ENCODE measurements at regions not wholly inside any gene's neighbourhood (a gene's known extent, or its start where the extent isn't known, plus 50 kb on each side); places are given as distances from the start of the nearest gene placed in this dataset.

DNA sequence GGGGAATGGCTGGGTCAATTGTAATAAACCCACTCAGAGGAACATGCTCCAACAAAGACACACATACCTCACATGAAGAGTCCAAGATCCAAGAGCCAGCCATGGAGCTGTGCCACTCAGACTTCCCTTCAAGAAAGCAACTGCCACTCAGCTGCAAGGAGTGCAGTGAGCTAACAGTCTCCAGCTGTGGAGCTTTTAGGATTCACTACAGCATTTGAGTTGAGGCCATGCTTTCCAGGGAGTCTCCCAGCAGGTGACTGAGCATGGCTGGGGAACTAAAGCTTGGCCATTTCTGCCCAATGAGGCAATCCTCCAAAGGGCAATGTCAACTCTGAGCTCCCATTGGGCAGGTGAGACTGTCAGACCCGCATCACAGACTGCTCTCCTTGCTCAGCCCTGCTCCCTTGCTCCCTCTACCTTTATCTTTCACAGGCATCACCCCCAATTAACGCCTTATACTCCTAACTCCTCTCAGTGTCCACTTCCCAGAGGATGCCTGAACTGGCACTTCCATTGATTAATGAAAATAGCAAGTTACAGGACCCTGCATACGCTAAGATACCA, 165.3 kb upstream of the CTNNB1 start:
- ATAC-seq (no peak), DNase-seq (no peak)
- Histone ChIP-seq H3K27ac (no peak overlapping the region), H3K27me3 (no peaks in the 10 kb centered on the region), H3K4me3 (no peak overlapping the region), H3K36me3 (no peaks in the 10 kb centered on the region), H3K4me1 (no peaks in the 10 kb centered on the region), H3K9me3 (no peaks in the 10 kb centered on the region)
- intact Hi-C loops (cut with DNase I) = no loop called here
- TF ChIP-seq, protein P1, sequence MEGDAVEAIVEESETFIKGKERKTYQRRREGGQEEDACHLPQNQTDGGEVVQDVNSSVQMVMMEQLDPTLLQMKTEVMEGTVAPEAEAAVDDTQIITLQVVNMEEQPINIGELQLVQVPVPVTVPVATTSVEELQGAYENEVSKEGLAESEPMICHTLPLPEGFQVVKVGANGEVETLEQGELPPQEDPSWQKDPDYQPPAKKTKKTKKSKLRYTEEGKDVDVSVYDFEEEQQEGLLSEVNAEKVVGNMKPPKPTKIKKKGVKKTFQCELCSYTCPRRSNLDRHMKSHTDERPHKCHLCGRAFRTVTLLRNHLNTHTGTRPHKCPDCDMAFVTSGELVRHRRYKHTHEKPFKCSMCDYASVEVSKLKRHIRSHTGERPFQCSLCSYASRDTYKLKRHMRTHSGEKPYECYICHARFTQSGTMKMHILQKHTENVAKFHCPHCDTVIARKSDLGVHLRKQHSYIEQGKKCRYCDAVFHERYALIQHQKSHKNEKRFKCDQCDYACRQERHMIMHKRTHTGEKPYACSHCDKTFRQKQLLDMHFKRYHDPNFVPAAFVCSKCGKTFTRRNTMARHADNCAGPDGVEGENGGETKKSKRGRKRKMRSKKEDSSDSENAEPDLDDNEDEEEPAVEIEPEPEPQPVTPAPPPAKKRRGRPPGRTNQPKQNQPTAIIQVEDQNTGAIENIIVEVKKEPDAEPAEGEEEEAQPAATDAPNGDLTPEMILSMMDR (IDR thresholded peaks at IDR 0.05) = no peak

DNA sequence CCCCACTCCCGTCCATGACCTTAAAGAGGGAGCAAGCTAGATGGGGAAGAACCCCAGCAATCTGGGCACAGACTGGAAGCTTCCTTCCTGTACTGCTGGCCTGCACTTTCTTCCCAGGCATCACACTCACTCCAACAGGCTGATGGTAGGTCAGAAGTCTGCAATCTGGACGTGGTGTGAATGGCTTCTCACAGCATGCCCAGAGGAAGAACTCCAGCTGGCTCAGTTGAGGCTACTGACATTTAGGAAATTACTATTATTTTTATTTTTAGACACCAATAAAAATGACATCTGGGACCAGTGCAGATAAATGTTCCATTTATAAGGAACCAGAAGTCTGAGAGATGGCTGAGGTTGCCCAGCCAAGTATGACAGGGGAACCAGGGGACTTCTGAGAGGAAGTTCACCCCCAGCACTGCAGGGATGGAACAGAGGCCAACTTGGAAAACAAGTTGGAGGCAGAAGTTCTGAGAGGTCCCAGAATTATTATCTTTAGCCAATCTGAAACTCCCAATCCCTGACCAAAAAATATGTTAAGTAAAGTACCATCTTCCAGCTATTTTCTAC, 163.8 kb upstream of the CTNNB1 start:
- Histone ChIP-seq H3K4me3 (no peak overlapping the region), H3K27ac (no peak overlapping the region), H3K36me3 (no peaks in the 10 kb centered on the region), H3K9me3 (no peaks in the 10 kb centered on the region), H3K27me3 (no peaks in the 10 kb centered on the region), H3K4me1 (no peaks in the 10 kb centered on the region)
- intact Hi-C loops (cut with DNase I) = no loop called here
- DNase-seq (no peak), ATAC-seq (no peak)
- TF ChIP-seq, protein P1 (IDR thresholded peaks at IDR 0.05) = no peak

DNA sequence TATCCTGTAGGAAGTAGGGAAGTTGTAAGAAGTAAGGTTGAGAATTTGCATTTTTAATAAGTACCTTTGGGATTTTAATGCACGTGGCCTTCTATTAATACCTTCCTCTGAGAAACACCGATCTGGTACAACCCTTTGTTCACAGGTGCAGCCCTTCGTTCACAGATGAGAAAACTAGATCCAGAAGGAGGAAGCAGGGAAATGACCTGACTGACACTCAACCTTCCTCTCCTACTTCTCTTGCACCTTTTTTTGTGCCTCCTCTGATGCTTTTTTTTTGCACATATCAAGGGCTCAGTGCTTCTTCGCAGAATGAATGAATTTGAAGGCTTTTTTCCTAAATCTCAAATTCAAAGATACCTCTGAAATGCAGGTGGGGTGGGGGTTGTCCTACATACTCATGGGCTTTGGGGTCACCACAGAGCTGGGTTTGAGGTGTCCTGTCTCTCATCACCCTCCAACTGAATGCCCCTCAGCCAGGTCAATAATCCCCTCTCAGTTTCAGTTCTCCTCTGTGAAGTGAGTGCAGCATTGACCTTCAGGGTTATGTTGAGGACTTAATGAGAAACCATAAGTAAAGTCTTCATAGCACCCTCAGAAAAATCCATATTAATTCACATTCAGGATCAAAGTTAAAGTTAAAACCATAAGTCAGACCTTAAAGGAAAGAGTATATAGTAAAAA, 161.5 kb upstream of the CTNNB1 start:
- H3K36me3 ChIP-seq = no peaks in the 10 kb centered on the region
- H3K27me3 ChIP-seq = no peaks in the 10 kb centered on the region
- H3K4me3 ChIP-seq = no peak overlapping the region
- intact Hi-C loops (cut with DNase I) = no loop called here
- H3K9me3 ChIP-seq = no peaks in the 10 kb centered on the region
- H3K4me1 ChIP-seq = no peaks in the 10 kb centered on the region
- DNase-seq (no peak), ATAC-seq (no peak)
- TF ChIP-seq, protein P1 (IDR thresholded peaks at IDR 0.05) = no peak
- no peak overlapping the region for H3K27ac ChIP-seq

DNA sequence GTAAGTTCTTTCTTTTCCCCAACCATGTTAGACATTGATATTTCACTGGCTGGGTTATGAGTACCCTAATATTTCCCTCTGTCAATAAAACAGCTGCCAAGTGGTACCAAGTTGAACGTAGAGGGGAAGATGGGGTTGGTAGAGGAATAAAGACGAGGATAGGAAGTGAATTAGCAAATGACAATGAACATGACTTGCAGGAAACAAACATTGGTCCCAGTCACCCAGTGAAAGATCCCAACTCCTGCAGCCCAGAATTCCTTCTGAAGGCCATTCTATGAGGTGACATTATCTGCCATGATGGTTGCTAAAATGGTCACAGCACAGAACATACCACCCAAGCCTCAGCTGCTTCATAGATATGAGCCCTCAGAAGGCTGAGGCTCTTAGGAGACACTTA, 159.0 kb upstream of the CTNNB1 start:
- ATAC-seq = no peak
- Histone ChIP-seq H3K27ac (no peak overlapping the region), H3K36me3 (no peaks in the 10 kb centered on the region), H3K27me3 (no peaks in the 10 kb centered on the region), H3K4me1 (no peaks in the 10 kb centered on the region), H3K9me3 (no peaks in the 10 kb centered on the region), H3K4me3 (no peak overlapping the region)
- intact Hi-C loops (cut with DNase I) = no loop called here
- TF ChIP-seq, protein P1 (IDR thresholded peaks at IDR 0.05) = no peak
- DNase-seq = no peak

DNA sequence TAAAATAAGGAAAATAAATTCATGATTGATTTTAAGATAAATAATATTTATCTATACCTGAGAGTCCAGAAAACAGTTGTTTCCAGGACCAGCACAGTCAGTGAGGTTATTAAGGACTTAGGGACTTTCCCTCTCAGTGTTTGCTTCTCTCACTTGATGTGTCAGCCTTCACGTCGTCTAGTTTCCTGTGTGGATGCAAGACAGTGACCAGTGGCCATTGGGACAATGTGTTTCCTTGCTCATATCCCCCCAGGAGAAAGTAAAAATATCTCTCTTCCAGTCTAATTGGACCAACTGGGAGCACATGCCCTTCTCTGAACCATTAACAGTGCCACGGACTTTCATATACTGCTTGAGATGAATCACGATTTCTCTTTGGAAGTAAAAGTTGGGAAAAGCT, 157.8 kb upstream of the CTNNB1 start:
- intact Hi-C loops (cut with DNase I) = no loop called here
- Histone ChIP-seq H3K27ac (no peak overlapping the region), H3K36me3 (no peaks in the 10 kb centered on the region), H3K9me3 (no peaks in the 10 kb centered on the region), H3K4me1 (no peaks in the 10 kb centered on the region), H3K4me3 (no peak overlapping the region), H3K27me3 (no peaks in the 10 kb centered on the region)
- ATAC-seq (peak; percentile 34), DNase-seq (no peak)
- TF ChIP-seq, protein P1 (IDR thresholded peaks at IDR 0.05) = no peak

Measured in left lung (tissue), 4 donors.